GM18517 (cell line): ENCODE measurements at regions not wholly inside any gene's neighbourhood (a gene's known extent, or its start where the extent isn't known, plus 50 kb on each side); places are given as distances from the start of the nearest gene placed in this dataset.
"Not testable (repeated sequence)": the region's sequence is repeated elsewhere in the genome, so short reads cannot be mapped to it uniquely, and the experiment has no call there.

Experiments used
- ATAC-seq: cut with Tn5 transposase; IDR thresholded peaks from one replicate; pipeline ENCODE4 v1.9.1; 2021; ENCODE audit warnings: mild to moderate bottlenecking, moderate library complexity; ENCODE audit not compliant: unreplicated experiment

DNA sequence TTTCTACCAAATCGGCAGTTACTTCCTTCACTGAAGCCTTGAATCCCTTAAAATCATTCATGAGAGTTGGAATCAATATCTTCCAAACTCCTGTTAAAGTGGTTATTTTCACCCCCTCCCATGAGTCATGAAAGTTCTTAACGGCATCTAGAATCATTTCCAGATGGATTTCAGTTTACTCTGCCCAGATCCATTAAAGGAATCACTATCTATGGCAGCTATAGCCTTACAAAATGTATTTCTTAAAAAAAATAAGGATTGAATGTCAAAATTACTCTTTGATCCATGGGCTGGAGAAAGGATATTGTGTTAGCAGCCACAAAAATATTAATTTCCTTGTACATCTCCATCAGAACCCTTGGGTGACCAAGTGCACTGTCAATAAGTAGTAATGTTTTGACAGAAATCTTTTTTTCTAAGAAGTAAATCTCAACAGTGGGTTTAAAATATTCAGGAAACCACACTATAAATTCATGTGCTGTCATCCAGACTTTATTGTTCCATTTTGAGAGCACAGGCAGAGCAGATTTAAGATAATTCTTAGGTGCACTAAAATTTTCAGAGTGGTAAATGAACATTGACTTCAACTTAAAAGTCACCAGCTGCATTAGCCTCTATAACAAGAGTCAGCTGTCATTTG is 767.7 kb downstream of the DTWD2 start:
- ATAC-seq = no peak

DNA sequence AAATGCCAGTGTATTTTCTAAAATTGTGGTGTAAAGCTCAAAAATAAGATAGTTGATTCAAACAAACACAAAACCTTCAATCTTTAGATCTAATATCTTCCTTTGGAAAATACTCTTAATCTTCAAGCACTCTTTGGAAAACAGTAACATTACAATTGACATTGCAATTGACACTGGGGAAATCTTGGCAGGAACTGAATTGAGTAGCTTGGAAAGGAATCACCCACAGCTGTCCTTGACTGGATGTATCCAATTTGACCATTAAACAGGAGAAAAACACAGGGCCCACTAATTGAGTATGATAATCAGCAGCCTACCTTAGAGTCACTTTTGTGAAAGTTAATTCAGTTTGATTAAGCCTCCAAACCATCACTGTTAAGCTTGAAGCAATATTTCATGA is 776.7 kb downstream of the DTWD2 start:
- ATAC-seq = no peak

DNA sequence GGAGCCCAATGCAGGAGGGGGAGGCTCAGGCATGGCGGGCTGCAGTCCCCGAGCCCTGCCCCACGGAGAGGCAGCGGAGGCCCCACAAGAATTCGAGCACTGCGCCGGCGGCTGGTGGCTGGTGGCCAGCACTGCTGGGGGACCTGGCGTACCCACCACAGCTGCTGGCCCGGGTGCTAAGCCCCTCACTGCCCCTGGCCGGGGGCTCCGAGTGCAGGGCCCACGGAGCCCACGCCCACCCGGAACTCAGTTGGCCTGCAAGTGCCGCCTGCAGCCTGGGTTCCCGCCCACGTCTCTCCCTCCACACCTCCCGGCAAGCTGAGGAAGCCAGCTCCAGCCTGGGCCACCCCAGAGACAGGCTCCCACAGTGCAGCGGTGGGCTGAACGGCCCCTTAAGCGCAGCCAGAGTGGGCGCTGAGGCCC is 780.3 kb downstream of the DTWD2 start:
- ATAC-seq = no peak

DNA sequence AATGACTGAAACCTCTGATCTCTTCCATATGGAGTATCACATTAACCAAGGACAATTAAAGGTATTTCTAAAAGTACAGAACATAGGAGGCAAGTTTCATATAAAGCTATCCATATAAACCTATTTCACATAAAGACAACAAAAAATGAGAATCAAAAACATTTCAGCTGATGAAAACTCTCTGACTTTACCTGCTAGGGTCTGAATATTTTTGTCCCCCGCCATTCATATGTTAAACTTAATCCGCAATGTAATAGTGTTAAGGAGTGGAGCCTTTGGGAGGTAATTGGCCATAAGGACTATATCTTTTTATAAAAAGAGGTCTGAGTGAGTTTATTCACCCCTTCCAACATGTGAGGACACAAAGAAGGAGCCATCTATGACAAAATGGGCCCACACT is 788.5 kb downstream of the DTWD2 start:
- no peak for ATAC-seq

DNA sequence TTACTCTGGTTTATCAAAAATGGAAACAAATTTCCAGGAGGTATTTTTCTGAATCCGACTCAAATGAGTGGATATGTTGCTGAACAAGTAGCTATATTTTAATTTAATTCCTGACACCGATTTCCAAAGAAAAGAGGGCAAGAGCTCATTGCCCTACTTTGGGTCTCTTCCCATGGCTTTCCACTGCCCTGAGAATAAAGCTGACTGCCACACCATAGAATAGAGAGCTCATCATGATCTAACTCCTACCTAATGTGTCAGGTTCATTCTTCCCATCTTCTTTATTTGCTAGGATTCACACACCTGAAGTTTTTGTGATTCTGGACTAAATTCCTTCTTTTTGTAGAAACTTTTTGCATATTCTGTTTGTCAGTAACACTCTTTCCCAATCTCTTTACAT is 792.1 kb downstream of the DTWD2 start:
- ATAC-seq = no peak

DNA sequence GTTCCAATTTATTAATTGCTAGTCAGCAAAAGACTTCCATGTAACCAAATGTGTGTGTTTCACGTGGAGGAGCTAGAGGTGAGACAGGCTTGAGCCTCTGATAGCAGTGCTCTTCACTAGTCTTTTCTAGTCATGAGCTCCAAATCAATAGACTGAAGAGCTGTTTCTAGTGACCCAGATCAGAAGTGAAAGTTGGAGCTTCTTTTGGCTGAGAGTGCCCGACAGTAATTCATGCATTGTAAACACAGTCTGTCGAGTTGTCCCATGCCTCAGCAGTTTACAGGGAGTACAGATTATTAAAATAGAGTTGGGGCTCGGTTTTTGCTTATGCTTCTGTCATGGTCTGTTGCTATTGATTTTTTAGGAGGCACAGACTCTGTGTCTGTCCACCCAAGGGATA is 793.1 kb downstream of the DTWD2 start:
- no peak for ATAC-seq

DNA sequence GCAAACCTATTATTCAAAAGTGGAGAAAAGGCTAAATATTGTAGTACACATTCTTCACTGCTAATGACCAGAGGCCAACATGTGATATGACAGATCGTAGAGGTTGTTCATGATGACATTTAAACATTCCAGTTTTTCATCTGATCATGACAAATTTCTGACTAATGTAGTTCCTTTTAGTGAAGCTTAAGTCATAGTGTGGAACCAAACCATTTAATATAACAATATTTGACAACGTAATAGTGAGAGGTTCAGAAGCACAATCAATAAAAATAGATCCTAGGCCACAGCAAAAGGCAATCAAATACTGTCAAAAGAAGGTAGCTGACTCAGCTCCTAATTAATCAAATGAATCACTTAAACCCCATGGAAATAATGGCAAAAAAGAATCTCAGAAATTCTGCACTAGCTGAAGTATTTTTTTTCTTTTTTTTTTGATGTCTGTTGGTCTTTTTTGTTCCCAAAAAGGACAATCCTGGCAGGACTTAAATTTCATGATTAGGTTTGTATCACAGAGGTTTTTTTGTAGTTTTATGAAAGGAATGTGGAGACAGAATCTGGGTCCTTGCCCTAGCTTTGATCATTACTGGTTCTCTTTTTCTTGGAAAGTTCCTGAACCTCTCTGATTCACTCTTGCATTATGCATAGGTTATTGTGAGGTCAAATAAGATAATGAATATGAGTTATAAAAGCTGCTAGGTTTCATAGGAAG is 795.0 kb downstream of the DTWD2 start:
- no peak for ATAC-seq

DNA sequence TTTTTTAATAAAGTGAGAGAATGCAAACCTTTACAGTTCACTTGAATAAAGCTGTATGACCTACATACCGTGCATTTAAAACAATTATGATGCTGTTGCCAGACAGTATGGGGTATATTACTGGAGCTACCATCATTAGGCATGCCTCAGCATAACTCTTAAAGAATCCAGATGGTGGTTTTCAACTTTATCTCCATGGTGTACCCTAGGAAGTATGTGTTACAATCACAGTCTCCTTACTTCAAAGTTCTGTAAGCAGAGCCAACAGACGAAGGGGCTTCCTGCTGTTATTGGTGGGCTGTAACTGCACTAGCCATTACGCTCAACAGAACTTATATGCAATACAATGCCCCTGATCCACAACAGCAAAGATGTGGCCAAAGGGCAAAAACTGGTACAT is 803.3 kb downstream of the DTWD2 start:
- no peak for ATAC-seq

DNA sequence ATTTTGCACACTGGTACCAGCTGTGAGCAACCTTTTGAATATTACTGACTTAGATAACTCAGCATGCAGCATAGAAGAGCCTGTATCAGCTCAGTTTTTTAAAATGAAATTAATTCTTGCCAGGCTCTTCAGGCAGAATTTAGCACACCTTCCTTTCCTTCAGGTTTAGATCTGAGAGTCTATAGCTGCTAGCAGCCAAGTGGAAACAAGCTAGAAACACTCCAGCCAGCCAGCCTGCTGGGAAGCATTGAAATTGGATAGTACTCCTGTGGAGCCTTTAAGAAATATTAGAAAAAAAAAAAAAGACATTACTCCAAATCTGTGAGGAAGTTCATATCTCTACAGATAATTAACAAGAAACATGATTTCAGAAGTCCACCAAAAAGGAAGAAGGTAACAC is 812.2 kb downstream of the DTWD2 start:
- ATAC-seq = no peak

DNA sequence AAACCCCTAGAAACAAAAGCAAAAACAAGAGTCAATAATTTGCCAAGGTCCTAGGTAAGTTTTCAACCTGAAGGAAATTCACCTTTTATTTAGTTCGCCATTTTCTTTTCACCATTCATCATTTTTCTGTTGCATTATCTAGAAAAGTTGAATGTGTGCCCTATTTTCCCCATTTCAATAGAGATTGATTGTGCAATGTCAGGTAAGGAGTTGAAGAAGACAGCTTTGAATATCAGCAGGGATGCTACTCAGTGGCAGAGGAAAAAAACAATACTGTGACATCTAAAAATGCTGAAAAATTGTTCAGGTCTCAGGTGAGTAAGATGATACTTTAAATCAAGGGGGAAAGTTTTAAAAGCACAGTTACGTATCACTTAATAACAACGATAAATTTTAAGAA is 813.7 kb downstream of the DTWD2 start:
- no peak for ATAC-seq

DNA sequence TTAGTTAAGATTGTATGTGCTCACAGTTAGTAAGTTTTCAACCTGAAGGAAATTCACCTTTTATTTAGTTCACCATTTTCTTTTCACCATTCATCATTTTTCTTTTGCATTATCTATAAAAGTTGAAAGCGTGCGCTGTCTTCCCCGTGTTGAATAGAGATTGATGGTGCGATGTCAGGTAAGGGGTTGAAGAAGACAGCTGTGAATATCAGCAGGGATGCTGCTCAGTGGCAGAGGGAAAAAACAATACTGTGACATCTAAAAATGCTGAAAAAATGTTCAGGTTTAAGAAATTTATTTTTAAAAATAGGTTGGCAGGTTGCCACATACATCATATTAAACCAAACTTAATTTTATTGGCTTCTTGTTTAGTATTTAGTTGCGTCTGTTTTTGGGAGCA is 815.0 kb downstream of the DTWD2 start:
- no peak for ATAC-seq

DNA sequence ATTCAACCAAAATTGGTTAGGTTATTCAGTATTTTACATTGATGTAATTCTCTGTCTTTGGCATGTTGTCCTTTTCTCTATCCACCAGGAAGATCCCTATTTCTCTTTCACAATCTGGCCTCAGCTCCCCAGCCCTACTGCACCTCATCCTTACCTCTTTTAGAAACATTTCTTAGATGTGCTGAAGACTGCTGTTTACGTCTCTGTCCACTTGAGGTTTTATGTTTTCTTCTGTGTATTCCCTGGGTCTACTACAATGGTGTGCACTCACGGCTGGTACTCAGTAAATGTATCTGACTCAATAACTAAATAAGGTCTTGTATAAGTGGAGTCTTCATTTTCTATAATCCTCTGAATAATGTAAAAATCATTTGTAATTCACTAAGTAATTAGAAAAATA is 822.7 kb downstream of the DTWD2 start:
- no peak for ATAC-seq

DNA sequence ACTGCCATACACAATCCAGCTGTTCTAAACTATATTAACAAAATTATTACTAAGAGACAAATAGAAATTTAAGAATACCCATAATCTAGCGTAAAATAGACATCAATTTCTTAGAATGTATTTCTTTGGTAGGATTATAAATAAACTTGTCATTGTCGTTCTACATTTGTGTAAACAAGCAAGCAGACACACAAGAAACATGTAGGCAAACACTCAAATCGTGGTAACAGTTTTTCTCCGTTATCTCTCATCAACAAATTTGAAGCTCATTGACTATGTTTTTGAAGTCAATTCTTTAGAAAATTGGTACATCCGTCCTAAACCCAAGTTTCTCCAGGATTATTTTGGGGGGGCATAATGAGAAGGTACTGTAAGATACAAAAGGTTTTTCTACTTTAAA is 832.2 kb downstream of the DTWD2 start:
- ATAC-seq = no peak

DNA sequence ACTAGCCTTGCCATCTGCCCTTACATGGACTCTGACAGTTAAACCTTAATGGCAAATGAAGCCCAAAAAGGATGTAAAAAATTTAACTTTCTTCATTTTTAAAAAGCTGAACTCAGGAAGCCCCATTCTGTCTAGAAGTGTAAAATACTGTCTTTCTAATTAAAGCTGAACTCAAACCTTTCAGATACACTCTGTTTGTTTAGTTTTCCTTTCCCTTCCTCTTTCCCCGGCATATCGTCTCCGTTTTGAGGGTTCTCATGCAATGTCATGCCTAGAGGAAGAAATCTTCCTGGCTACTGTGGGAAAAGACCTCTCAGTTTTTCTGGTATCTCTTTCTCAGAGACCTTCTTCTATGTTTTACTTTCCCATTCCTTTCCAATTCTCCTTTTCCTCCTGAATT is 841.5 kb downstream of the DTWD2 start:
- ATAC-seq = no peak

DNA sequence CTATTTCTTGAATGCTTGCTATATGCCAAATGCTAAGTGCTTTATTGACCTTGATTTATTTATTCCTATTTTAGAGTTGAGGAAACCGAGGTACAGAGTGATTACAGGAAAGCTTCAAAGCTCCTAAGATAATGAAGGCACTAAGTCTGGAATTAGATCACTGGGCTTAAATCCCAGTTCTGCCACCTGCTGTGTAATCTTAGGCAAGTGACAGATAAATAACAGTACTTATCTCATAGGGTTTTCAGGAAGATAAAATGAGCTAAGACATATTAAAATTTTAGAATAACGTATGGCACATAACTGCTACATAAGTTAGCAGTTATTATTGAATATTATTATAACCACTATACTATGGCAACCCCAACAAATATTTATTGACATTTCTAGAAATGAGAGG is 843.8 kb downstream of the DTWD2 start:
- ATAC-seq = no peak

DNA sequence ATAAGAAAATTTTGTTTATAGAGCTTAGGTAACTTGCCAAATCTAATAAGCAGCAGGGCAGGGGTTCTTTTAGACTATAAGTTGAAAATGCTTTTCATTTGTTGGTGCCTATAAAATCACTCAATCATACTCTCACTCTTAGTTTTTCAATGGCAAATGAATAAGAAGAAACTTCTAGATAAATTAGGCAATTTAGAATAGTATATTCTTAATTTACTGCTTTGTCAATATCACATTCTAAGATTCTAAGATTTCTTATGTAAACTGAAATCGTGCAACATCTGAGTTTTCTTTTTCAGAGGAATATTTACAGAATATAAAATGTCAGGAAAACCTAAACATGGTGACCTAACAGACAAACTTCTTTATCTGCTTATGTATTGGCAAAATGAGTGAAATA is 849.0 kb downstream of the DTWD2 start:
- no peak for ATAC-seq

DNA sequence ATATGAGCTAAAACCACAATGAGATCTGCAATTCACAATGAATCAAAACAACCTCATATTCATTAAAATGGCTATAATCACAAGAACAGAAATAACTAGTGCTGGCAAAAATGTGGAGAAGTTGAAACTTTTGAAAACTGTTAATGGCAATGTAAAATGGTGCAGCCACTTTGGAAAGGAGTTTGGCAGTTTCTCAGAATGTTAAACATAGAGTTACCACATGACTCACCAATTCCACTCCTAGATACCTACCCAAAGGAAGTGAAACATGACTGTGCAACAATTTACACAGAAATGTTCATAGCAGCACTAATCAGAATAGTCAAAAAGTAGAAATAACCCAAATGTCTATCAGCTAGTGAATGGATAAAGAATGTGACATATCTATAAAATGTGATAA is 862.2 kb downstream of the DTWD2 start:
- ATAC-seq = no peak

DNA sequence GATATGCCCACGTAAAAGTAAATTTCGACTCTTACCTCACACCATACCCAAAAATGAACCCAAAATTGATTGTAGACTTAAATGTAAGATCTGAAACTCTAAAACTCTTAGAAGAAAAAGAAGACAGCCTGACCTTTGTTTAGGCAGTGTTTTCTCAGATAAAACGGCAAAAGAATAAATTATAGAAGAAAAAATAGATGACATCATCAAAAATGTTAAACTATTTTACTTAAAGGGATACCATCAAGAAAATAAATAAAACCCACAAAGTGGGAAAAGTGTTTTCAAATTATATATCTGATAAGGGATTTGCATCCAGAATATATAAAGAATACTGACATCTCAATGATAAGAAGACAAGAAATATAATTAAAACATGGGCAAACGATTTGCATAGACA is 862.7 kb downstream of the DTWD2 start:
- ATAC-seq = no peak

DNA sequence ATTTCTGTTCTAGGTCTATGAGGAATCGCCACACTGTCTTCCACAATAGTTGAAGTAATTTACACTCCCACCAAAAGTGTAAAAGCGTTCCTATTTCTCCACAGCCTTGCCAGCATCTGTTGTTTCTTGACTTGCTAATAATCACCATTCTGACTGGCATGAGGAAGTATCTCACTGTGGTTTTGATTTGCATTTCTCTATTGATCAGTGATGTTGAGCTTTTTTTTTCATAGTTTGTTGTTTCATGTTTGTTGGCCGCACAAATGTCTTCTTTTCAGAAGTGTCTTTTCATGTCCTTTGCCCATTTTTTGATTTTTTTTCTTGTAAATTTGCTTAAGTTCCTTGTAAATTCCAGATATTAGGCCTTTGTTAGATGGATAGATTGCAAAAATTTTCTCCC is 867.1 kb downstream of the DTWD2 start:
- no peak for ATAC-seq

DNA sequence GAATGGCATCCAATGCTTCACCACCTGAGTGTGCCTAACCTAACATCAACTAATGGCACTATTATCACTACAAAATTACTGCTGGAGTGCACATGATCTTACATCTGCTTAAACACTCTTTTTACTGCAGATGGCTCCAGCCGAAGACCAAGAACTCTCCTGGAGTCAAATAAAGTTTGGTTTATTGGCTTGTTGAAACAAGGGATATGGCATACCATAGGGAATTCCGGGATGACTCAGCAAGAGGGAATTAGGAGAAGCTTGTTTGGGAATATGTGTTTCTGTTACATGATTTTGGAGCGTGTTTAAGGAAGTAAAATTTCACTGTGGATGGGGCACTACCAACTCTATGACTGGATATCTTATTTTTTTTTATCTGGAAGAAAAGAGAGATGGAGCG is 872.6 kb downstream of the DTWD2 start:
- ATAC-seq = no peak

DNA sequence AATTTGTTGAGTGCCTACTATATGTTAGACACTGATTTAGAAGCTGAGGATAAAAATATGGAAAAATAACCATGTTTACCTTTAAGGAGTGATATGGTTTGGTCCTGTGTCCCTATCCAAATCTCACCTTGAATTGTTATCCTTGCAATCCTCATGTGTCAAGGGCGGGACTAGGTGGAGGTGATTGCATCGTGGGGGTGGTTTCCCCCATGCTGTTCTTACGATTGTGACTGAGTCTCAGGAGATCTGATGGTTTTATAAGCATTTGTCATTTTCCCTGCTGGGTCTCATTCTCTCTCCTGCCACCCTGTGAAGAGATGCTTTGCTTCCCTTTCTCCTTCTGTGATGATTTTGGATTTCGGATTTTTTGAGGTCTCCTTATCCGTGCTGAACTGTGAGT is 876.4 kb downstream of the DTWD2 start:
- no peak for ATAC-seq

DNA sequence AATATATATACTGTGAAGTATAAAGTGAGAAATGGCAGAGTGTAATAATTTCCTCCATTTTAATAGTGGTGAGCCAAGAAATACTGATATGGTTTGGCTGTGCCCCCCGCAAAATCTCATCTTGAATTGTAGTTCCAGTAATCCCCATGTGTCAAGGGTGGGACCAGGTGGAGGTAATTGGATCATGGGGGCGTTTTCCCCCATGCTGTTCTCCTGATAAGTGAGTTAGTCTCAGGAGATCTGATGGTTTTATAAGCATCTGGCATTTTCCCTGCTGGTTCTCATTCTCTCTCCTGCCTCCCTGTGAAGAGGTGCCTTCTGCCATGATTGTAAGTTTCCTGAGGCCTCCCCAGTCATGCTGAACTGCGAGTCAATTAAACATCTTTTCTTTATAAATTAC is 881.1 kb downstream of the DTWD2 start:
- ATAC-seq = not testable (repeated sequence)

DNA sequence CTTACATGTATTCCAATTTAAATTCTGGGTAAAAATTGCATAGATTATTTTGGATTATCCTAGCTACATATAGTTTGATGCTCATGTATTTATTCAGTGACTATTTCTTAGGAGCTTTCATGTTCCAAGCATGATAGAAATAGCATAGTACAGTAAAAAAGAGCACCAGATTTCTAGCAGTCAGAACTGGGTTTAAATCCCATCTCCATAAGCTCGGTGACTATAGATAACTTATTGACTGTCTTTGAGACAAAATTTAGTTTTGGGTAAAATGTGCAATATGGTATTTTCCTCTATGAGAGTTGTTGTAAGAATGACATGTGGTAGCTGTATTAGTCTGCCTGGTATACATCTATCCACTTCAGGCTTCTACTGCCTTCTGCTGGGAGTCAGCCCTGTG is 889.6 kb downstream of the DTWD2 start:
- ATAC-seq = no peak
